PC-9 (cell line): ENCODE measurements at regions not wholly inside any gene's neighbourhood (a gene's known extent, or its start where the extent isn't known, plus 50 kb on each side); places are given as distances from the start of the nearest gene placed in this dataset.

Experiments
- EZH2 ChIP-seq: fragments of 200-600 bp; sonication (generic); IDR thresholded peaks from 2 replicates; pipeline ENCODE4 v1.8.0; 2017; ENCODE audit warnings: antibody characterized with exemption, low read depth
- TF ChIP-seq, protein P1 (sequence below): fragments of 200-600 bp; sonication (generic); conservative IDR thresholded peaks from 2 replicates; pipeline ENCODE4 v1.6.1; 2017; ENCODE audit warnings: mixed run types, antibody characterized with exemption, mild to moderate bottlenecking, moderate library complexity

GRCh38 chr15:46616033-46616432, 981.2 kb downstream of the SQOR start:
- TF ChIP-seq, protein P1, sequence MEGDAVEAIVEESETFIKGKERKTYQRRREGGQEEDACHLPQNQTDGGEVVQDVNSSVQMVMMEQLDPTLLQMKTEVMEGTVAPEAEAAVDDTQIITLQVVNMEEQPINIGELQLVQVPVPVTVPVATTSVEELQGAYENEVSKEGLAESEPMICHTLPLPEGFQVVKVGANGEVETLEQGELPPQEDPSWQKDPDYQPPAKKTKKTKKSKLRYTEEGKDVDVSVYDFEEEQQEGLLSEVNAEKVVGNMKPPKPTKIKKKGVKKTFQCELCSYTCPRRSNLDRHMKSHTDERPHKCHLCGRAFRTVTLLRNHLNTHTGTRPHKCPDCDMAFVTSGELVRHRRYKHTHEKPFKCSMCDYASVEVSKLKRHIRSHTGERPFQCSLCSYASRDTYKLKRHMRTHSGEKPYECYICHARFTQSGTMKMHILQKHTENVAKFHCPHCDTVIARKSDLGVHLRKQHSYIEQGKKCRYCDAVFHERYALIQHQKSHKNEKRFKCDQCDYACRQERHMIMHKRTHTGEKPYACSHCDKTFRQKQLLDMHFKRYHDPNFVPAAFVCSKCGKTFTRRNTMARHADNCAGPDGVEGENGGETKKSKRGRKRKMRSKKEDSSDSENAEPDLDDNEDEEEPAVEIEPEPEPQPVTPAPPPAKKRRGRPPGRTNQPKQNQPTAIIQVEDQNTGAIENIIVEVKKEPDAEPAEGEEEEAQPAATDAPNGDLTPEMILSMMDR, result no peak
- no peak for TF ChIP-seq EZH2
